Anterior cingulate cortex (tissue), 58 donors: ENCODE measurements at regions not wholly inside any gene's neighbourhood (a gene's known extent, or its start where the extent isn't known, plus 50 kb on each side); places are given as distances from the start of the nearest gene placed in this dataset.
"Not testable (repeated sequence)": the region's sequence is repeated elsewhere in the genome, so short reads cannot be mapped to it uniquely, and the experiment has no call there.

ENCODE experiments used
- DNase-seq, 58 donors: peaks; one replicate each; lab custom pipeline; 2025; lab: John Stamatoyannopoulos, UW

GRCh38 chr20:29319725-29320124 is 1937.7 kb upstream of the DEFB115 start:
- no peak for DNase-seq

GRCh38 chr20:29320216-29320949 is 1937.1 kb upstream of the DEFB115 start:
- DNase-seq = not testable (repeated sequence)

GRCh38 chr20:29323631-29324515 is 1933.6 kb upstream of the DEFB115 start:
- not testable (repeated sequence) for DNase-seq

- not testable (repeated sequence) for DNase-seq
Observed at GRCh38 chr20:29324516-29325303, 1932.8 kb upstream of the DEFB115 start.

- no peak for DNase-seq
Observed at GRCh38 chr20:29325304-29325640, 1932.2 kb upstream of the DEFB115 start.

DNA sequence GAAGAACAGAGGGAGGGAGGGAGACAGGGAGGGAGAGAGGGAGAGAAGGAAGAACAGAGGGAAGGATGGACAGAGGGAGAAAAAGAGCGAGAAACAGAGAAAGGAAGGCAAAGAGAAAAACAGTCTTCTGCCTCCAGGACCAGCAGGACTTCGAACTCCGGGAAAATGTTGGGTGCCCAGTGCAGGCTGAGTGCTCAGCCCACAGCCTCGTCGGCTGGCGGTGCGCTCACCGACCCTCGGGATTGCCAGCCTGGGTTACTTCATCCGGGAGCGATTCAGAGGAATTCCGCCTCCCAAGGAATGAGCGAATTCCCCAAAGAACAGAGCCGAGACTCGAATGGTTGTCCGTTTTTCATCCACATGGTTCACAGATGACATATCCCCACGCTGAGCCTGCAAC is 1931.7 kb upstream of the DEFB115 start:
- DNase-seq = not testable (repeated sequence)

DNA sequence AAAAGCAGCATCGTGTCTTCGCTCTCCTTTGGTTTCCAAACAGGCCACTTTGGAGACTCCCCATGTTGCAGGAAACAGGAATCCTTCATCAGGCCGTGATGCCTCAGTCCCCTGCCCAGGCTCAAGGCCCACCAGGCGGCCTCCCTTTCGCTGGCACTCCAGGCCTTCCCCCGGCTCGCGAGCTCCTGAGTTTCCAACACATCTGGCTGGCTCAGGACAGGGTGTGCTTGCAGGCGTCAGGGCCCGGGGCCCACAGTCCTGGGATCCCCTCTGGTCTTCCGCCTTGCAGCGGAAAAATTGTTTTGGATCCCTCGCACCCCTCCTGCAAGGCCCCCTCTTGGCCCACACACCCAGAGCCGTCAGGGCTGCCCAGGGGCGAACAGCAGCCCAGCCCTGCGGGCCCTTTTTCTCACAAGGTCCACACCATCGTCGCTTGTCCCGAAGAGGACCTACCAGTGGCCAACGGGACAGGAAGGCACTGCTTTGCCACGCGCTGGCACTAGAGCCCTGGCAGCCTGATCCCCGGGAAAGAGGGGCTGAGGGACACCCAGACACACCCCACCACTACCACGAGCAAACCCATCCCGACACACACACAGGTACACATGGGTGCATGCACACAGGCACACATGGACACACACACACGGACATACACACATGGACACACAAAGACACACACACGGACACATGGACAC is 1930.9 kb upstream of the DEFB115 start:
- no peak for DNase-seq

DNA sequence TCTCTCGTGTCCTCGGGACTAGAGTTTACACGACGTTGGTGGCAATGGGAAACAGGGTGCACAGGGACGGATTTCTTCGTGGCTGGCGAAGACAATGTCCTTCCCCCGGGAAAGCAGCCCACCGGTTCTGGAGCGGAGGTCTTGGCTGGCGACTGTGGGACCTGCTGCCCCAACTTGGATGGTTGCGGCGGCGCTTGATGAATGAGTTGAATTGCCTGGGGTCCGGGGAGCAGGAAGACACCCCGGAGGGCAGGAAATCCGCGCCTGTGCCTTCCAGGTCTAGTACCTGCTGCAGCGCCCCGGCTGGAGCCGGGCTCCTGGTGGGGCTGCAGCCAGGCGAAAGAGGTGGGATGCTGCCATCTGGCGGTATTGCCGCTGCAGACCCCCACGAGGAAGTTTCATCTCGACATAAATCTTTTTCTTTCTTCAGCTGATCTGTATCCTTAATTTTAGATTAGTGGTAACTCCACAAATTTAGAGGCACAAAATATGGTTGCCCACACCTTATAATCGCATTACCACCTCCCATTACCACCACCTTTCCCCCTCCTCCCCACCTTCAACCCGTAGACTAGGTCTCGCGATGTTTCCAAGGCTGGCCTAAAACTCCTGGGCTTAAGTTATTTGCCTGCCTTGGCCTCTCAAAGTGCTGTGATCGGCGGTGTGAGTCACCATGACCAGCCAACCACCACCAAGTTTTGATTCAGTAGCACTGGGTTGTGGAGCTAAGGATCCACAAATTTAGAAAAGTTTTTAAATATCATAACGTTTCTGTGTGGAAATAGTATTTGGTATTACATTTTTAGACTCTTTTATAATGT is 1929.7 kb upstream of the DEFB115 start:
- not testable (repeated sequence) for DNase-seq

DNA sequence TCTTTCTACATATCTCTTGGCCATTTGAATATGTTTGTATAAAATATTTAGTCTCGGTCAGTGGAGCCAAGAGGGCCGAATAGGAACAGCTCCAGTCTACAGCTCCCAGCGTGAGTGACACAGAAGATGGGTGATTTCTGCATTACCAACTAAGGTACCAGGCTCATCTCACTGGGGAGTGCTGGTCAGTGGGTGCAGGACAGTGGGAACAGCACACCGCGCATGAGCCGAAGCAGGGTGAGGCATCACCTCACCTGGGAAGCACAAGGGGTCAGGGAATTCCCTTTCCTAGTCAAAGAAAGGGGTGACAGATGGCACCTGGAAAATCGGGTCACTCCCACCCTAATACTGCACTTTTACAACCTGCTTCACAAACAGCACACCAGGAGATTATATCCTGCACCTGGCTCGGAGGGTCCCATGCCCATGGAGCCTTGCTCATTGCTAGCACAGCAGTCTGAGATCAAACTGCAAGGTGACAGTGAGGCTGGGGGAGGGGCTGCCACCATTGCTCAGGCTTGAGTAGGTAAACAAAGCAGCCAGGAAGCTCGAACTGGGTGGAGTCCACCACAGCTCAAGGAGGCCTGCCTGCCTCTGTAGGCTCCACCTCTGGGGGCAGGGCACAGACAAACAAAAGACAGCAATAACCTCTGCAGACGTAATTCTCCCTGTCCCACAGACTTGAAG is 1926.9 kb upstream of the DEFB115 start:
- DNase-seq = not testable (repeated sequence)

DNA sequence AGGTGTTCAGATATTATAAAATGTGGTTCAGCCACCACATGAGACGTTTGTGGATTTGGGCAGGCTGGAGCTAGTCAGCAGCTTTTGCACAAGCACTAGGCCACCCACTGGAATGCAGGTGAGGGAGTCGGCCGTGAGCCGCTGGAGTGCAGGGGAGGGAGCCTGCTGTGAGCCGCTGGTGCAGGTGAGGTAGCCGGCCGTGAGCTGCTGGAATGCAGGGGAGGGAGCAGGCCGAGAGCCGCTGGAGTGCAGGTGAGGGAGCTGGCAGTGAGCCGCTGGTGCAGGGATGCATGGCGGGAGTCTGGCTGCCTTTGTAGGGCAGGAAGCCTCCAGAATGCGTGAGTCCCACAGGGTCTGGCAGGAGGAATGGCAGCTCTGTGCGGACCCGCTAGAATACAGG is 1907.6 kb upstream of the DEFB115 start:
- DNase-seq = no peak

- not testable (repeated sequence) for DNase-seq
Observed at GRCh38 chr20:29375937-29376336, 1881.5 kb upstream of the DEFB115 start.

- not testable (repeated sequence) for DNase-seq
Observed at GRCh38 chr20:29392853-29393252, 1864.6 kb upstream of the DEFB115 start.

DNA sequence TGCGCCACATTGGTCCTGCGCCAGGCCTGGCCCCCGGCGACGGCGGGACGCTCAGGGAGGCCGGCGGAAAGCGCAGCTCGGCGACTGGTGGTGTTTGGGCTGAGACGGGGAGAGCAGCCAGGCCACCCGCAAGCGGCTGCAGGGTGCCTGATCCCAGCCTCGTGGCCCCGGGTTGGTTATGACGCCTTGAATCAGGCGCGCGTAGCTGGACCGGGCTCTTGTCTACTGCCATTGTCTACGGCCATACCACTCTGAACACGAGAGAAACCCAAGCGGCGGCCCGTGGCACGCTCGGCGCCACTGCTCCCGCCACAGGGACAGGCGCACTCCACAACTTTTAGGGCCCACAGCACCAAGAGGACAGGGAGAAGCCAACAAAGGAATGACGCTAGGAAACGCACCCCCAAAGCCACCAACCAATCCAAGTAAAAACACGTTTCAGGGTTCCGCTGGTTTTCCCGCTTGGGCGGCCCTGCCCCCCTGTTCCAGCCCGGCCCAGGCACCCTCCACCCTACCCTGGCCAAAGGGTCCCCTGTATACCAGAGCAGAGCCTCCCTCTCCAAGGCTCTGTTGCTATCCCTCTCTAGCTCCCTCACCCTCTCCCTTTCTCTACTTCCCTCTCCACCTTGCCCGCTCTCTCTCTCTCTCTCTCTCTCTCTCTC is 1849.3 kb upstream of the DEFB115 start:
- DNase-seq = no peak

GRCh38 chr20:29408707-29409106 is 1848.8 kb upstream of the DEFB115 start:
- DNase-seq = not testable (repeated sequence)

- DNase-seq = not testable (repeated sequence)
Observed at GRCh38 chr20:29409160-29409689, 1848.2 kb upstream of the DEFB115 start.

- no peak for DNase-seq
Observed at GRCh38 chr20:29409833-29410805, 1847.3 kb upstream of the DEFB115 start.
